C4-2B (cell line): ENCODE measurements at regions not wholly inside any gene's neighbourhood (a gene's known extent, or its start where the extent isn't known, plus 50 kb on each side); places are given as distances from the start of the nearest gene placed in this dataset.

Source experiments
- ZFX ChIP-seq: fragments of 450-650 bp; IDR thresholded peaks from 2 replicates; pipeline ENCODE4 v1.6.1; 2017
- TF ChIP-seq, protein P1 (sequence below): fragments of 450-650 bp; conservative IDR thresholded peaks from 2 replicates; pipeline ENCODE4 v1.5.1; 2017; ENCODE audit warnings: mild to moderate bottlenecking

DNA sequence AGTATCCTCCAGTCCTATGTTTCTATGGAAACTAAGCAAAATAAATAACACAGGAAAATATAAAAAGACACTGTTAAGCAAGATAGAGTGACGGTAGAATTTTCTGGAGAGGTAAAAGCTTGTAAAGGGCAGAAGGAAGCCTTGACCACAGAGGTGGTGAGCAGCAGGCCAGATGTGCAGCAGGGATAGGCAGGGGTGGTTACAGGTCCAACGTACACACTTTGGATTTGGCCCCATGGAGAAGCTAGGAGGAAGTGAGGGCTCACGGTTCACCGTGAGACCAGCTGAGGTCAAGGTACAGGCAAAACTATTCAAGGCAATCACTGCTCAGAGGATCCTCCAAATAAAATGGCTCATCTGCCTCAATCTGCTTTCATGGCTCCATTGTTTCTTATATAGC lies 242.8 kb downstream of the B3GLCT start:
- TF ChIP-seq, protein P1, sequence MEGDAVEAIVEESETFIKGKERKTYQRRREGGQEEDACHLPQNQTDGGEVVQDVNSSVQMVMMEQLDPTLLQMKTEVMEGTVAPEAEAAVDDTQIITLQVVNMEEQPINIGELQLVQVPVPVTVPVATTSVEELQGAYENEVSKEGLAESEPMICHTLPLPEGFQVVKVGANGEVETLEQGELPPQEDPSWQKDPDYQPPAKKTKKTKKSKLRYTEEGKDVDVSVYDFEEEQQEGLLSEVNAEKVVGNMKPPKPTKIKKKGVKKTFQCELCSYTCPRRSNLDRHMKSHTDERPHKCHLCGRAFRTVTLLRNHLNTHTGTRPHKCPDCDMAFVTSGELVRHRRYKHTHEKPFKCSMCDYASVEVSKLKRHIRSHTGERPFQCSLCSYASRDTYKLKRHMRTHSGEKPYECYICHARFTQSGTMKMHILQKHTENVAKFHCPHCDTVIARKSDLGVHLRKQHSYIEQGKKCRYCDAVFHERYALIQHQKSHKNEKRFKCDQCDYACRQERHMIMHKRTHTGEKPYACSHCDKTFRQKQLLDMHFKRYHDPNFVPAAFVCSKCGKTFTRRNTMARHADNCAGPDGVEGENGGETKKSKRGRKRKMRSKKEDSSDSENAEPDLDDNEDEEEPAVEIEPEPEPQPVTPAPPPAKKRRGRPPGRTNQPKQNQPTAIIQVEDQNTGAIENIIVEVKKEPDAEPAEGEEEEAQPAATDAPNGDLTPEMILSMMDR = no peak
- no peak for TF ChIP-seq ZFX
